NCI-H2029 treated with DMSO at 0.1 percent for 48 hours (cell line): ENCODE measurements at regions not wholly inside any gene's neighbourhood (a gene's known extent, or its start where the extent isn't known, plus 50 kb on each side); places are given as distances from the start of the nearest gene placed in this dataset.
A peak's percentile ranks its signal among the peaks of the same experiment; 100 is the strongest.

Experiments
- DNase-seq: peaks from one replicate; lab custom pipeline; 2025; lab: John Stamatoyannopoulos, UW

DNA sequence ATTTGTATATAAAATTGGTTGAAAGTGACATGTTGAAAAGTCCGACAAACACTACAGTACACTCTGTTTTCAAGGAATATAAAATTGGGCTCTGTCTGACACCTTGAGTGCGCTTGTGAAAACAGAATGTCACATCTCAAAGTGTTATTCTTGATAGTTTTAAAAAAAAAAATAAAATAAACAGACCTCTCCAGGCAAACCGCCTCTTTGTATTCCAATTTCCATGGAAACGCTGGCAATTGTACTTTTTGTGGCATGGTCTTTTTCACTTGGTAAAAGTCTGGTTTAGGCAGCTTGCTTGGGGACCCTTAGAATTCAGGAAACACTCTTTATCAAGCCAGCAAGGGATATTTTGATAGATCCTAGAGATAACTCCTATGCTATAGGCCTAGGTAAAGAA is 302.5 kb downstream of the RAB28 start:
- no peak for DNase-seq

DNA sequence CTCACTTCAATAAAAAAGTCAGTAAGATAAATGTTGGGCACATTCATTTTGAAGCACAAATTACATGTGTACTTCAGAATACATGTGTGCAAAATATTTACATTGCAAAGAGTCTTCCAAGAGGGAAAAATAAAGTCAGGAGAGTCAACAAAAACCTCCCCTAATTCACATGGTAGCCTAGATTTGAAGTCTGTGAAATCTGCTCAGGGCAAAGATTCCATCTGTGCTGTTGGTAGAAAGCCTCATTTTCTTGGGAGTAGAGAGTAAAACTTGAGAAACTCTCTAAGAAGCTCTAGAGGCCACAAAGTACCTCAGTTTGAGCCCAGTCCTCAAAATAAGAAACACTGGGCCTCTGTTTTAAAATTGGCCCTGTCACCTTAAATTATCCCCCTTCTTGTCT is 303.4 kb downstream of the RAB28 start:
- no peak for DNase-seq

DNA sequence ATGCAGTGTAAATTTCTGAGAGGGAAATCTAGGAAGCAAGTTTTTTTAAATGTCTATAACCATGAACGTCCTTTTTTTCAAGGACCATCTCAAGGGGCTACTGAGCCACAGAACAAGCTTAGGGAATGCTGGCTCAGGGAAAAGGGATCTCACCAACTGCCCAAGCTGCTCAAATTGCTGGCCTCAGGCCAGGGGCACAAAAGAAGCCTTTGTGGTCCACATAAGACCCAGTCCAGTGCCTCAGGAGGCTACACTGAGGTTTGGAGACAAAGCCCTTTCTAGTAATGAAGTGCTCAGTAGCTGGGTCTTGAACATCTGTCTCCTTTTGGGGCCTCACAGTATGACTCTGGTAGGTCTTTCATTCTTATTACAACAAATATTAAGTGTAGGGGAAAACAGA is 305.5 kb downstream of the RAB28 start:
- DNase-seq = no peak

DNA sequence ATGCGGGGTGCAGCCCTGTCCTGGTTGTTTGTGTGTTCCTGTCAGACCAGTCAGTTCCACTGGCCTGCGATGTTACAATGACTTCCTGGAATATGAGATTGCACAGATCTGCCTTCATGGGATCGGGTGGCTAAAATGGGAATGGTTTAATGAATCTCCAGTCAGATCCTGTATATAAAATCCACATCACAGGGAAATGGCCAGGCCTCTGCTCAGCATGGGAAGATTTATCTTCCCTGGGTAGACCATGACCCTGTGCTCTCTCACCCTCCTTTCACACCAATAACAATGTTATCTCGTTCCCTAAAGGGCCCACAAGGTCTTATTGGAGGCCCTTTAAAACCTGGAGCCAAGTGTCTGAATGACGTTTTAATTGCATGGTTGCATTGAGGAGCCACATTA is 307.4 kb downstream of the RAB28 start:
- peak; percentile 33 for DNase-seq

DNA sequence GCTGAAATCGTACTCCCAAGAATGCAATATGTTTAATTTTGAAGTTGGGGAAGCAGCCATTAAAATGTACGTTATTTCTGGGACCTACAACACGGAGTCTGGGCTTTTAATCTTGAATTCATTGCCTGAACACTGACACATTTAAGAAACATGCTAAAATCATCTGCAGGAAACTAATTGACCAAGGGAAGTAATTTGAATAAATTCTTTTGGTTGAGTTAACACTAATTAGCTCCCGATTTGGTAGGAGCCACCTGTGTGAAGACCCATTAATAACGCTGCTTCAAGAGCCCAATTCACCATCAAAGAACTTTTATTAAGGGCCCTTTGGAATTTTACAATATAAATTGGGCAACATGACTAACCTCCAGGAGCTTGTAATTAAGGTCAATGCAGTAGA is 309.2 kb downstream of the RAB28 start:
- no peak for DNase-seq

DNA sequence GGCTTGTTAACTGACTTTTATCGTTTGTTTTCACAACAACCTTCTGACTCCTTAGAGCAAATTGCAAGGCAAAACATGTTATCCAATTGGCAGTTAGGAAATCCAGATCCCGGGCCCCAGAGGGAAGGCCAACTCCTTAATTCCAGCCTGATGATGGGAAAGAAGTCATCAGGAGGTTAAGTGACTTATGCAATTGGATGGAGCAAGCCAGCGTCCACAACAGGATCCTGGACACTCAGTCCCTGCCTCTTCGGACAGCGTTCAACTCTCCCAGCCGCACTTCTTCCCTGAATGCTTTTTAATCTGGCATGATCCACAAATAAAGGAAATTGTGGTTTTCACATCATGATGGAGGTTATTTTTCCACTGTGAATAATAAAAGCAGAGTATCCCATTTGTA is 310.1 kb downstream of the RAB28 start:
- DNase-seq = no peak

DNA sequence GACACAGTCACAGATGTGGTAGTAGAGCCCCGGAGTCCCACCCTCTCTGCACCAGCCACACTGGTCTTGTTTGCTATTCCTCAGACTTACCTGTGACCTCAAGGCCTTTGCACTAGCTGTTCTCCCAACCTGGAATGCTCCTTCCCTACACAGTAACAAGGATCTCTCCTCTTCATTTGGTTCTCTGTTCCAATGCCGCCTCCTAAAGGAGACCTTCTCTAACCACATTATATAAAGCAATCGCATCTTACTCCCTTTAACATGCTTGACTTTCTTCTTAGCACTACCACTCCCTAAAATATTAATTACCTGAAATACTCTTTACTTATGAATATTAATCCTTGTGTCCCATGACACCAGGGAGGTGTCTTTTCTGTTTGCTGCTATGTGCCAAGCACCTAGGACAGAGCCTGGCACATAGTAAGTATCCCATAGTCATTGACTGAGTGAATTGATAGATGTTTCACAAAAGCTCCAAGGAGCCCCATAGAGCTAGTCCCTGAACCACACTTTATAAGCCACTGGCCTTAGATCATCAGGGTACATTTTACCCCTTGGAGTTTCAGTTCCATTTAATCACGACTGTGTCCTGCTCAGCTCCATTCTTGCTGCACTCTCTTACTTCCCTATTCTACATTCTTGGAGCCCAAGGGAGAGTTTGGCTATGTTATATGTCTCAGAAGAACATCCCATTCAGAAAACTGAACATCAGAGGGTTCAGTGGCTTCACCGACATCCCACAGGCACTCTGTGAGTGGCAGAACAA is 312.7 kb downstream of the RAB28 start:
- no peak for DNase-seq

DNA sequence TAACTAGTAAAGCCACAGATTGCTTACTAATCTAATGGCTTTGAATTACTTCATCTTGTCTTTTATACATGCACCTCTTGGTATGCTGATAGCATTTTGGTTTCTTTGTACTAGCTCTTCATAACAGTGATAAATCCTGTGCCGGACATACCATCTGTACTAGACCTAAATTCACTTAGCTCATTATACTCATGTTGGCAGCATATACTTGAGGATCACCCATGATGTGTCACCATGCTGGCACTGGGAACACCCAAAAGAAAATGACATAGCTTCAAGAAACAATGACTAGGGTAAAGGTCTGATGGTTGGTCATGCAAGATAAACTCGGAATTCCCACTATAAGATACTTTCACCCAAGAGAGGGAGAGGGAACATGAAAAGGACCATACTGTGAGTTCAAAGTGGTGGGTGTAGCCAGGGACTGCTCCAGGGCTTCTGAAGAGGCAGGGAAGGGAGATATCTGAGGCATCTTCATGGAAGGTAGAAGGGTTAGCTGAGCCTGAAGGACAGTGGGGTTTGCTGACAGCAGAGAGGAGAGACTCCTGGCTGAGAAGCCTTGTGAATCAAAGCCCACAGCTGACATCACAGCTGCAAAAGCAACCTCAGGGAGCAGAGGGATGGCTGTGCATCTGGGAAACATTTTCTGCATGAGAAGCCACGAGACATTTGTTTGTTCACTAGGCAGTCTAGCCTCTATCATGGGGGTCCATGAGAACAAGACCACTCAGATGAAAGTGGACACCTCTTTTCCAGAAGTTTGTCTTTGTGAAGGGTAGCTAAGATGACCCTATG is 314.2 kb downstream of the RAB28 start:
- no peak for DNase-seq

DNA sequence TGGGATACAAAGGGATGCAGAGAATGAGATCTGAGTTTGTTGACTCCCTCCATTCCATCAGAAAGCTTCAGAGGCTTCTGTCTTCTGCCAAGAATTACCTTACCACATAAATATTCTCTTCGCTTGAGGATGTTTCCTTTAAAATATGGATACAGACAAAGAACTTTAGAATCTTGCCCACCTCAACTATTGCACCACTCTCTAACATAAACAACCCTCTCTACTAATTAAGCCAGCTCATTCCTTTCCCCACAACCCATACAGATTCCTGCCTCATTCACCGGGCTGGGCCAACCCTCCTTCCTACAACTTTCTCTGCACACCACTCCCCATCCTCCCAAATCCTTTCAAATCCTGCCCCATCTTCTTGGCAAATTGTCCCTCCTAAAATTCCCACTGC is 315.8 kb downstream of the RAB28 start:
- no peak for DNase-seq

DNA sequence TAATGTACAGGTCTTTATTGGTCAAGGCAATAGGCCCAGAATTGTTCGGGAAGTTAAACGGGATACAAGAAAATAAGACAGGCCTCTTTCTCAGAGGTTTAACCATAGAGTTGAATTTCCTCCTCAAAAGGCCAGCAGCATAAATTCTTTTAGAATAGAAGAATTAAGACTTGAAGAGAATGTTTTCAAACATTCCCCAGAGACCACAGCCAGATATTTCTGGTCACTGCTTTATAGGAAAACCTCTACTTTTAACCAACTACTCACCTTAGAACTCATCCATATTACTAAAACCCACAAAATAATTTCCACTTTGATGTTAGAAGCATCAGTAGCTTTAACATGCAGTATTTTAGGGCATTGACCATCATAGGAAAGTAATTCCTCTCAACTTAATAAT is 317.9 kb downstream of the RAB28 start:
- DNase-seq = no peak

DNA sequence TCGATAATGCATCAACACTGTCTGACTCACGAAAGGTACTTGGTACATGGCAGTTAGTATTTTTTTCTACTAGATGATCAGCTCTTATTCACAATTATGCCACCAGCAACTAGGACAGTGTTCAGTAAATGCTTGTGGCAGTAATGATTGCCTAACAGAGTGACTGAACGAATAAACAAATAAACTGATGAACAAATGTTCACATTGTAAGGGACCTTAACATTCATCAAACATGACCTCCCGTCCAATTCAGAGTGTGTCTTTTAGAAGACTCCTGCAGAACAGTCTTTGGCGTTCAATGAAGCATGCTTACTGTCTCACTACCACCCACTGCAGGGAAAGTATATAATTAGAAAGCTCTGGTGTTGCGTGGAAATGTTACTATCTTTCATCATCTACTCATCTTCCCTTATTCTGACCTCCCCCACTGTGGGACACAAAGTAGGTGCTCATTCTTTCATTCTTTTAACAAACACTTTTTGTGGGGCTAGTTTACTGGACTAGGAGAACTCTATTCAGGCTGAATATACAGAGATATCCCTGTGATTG is 319.3 kb downstream of the RAB28 start:
- DNase-seq = peak; percentile 1

DNA sequence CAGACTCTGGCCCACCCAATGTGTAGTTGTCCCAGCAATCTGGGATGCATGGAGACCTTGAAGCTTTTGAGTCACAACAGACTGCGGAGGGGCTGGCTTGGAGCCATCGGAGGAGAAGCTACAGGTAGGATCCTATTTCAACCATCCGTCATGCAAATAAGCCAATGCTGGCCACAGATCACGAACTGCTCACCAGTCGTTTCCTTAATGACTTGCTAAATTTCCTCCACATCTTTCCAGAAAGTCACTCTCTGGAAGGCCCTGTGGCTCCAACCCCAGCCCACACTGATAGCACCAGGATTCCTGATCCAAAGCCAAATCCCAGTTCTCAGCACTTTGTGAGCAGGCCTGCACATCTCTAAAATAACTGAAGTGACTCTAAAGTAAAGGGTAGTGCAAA is 321.3 kb downstream of the RAB28 start:
- DNase-seq = peak; percentile 39

DNA sequence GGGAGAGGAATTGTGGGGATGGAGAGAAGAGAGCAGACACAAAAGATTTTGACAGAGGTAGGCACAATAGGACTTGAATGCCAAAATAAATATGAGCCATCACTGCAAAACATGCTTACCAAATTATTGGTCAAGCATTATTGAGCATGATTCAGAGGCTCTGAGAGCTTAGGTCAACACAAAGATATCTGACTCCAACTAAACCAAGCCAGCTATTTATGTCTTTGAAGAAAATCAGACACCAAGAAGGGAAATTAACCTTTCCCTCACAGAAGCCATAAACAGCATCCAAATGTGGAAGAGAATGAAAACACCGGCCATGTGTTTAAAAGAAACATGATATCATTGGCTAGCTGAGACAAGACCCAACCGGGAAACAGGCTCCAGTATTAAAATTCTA is 323.2 kb downstream of the RAB28 start:
- peak; percentile 81 for DNase-seq

DNA sequence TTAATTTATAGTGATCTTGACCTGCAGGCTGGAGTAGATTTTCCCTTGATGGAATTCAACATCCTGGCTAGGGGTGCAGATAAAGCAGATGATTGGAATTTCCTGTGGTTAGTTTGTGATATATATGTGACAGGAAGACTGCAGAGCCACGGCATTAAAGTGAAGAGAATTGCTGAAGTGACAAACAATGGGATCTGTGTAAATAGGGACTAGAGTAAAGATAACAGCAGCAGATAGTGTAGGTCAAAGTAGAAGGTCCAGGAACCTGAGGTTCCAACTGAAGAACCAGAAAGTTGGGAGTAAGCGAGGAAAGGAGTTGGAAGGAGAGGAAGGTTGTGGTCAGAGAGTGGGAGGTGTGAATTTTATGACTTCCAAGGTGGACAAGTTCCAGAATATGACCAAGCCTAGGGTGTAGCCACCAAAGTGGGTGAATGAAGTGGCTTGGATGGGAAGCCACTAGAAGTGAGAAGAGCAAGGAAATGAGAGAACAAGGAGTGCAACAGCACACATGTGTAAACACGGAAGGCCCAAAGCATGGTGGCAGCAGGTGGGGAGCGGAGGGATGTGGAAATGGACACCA is 325.0 kb downstream of the RAB28 start:
- peak; percentile 86 for DNase-seq

DNA sequence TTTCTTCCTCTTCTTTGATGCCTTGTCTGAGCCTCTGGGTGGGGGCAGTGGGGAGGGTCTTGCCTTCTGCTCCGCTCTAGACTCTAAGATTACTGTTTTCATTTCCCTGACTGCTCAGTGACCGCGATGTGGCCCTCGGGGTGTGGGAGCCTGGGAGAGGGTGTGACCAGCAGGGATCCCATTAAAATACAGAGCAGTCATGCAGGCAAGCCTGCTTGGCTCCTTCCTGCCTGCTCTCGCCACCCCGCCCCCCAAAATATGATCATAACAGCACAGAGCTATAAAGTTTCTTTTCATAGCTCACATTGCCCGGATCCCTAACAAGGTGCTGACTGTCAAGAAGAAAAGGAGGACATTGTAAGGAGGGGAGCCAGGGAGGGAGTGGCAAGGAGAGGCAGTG is 332.9 kb downstream of the RAB28 start:
- DNase-seq = no peak

DNA sequence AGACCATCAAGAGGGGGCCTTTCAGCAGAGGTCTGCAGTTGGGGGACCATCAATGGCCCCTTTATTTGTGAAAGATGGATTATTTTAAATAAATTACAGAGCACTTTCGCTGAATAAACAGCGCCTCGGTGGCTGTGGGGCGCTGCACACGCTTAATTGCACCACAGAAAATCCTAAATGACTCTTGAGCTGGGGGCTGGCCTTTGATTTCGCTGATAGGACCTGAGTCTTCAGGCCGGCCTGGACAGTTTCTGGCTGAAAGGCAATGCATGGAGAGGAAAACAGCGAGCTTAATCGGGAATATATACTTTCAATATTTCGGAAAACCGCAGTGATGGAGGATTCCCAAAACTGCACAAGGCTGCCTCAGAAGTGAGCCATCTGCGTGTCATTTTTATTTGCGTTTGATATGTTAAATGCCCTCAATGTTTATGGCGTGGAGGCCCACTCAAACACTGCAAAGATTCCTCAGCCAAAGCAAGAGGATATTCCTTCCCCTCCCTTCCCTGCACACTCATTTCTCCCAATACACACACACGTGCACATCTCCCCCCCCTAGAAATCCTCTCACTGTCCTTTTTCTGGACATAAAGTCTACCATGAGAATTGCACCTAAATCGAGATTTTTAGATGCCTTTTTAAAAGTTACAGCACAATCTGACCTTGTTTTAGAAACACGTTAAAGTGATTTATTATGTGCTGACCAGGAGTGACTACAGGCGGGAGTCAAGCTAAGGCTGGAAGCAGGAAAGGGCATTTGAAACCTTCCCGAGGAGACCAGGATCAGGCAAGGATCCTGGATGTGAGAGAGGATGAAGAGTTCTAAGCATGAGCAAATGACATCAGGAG is 340.7 kb downstream of the RAB28 start:
- DNase-seq = no peak

DNA sequence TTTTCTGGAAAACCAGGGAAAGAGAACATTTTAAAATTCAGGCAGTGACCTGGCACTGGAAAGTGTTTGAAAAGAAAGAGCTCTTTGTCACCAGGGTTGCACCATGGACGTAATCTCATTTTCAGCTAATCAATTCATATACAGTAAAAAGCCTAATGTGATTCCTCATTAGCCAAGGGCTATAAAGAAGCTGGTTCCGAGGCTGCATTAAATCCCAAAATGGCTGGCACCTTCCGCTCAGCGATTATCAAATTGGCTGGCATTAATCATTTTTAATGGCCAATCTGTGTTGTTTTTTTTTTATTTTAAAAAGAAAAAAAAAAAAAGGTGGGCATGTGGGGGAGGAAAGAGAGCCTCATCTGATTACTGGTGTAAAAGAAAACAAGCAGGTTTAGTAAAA is 341.4 kb downstream of the RAB28 start:
- DNase-seq = no peak

DNA sequence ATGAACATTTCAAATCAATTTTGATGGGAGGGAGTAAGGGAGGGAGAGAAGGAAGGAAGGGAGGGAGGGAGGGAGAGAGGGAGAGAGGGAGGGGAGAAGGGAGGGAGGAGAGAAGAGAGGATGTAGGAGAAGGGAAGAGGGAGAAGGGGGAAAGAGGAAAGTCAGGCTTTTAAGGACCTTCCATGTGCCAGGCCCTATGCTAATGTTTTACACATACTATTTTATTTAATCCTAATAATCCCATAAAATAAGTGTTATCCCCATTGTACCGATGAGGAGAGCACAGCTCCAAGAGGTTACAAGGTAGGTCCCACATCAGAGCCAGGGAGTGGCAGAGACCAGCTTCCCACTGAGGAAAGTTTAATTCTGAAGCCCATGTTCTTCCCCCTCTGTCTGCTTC is 341.9 kb downstream of the RAB28 start:
- DNase-seq = no peak

DNA sequence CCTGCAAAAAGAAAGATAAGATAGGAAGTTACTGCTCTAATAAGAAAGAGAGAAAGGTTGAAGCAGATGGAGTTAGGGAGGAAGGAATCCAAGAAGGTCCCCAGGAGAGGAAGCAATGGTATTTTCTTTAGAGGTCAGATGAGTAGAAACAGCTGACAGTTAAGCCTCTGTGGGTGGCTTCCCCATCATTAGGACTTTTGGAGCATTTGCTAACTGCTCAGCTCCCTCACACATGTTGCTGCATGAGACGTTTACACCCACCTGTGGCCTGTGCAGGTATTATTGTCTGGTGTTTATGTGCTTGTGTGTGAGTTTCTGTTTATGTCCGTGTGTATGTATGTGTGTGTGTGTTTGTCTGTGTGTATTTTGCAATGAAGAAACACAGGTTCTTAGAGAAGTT is 346.8 kb downstream of the RAB28 start:
- no peak for DNase-seq

DNA sequence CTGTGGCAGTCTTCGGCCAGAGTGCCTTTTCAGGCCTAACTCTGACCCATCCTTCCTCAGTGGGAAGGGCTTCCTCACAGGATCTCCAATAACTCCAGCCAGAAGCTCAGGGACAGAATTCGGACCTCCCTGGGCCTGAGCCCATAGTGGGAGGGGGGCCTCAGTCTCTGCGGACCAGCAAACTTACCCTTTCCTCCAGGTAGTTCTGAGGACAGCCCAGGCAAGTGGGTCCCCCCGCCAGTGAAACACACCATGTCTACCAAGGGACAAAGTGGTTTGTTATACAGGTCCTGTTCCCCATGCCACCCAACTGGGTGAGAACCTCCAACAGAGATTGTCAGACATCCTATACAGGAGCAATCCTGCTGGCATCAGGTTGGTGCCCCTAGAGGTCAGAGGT is 350.4 kb downstream of the RAB28 start:
- DNase-seq = no peak

DNA sequence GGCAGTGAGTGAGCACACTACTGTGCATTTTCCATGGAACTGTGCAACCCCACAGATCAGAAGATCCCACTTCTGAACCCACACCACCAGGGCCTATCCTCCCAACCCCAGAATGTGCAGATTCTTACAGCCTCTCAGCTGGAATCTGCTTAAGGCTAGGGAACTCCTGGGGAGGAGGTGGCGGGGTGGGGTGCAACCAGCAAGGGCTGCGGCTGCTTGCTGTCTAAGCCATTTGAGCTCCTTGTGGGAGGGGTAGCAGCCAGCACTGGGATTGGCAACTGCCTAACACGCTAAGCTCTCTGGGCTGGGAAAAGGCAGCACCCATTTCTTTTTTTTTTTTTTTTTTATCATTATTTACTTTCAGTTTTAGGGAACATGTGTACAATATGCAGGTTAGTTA is 353.3 kb downstream of the RAB28 start:
- DNase-seq = no peak

DNA sequence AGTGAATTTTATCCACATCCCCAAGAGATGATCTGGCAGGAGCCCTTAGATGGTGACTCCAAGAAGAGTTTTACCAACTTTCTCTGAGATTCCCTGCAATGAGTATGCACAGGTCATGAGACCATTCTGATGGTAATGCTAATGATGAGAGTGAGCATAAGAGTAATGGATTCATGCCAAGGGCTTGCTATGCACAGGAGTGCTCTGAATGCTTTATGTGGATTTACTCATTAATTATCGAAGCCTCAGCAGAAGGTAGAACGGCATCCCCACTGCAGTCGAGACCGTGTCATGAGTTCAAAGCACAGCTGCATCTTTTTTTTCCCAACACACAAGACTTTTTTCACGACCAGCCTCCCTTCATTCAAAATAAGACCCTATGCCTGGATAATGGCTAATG is 355.0 kb downstream of the RAB28 start:
- no peak for DNase-seq
